CD4-positive, alpha-beta memory T cell (primary cell): ENCODE measurements at regions not wholly inside any gene's neighbourhood (a gene's known extent, or its start where the extent isn't known, plus 50 kb on each side); places are given as distances from the start of the nearest gene placed in this dataset.

ENCODE experiments used
- CTCF ChIA-PET: fragments of 350-600 bp; sonication (Branson Sonifier 250); formaldehyde crosslinking; loops from one replicate; lab custom pipeline; 2021; ENCODE audit warnings: inconsistent platforms; ENCODE audit not compliant: partially characterized antibody; lab: Charles Lee
- POLR2A ChIA-PET: fragments of 350-600 bp; sonication (Branson Sonifier 250); formaldehyde crosslinking; loops from one replicate; lab custom pipeline; 2021; ENCODE audit not compliant: partially characterized antibody; lab: Charles Lee
- DNase-seq, 5 donors: peaks; one replicate each; pipeline versions ENCODE4 v3.0.0 to v3.0.0-alpha.2; 2020 to 2022; ENCODE audit warnings: mixed read lengths in 1 of 5
- H3K27ac ChIP-seq: one replicate; pipeline ENCODE4 v1.7.0; 2013; ENCODE audit warnings: low read depth, low read length
- H3K27me3 ChIP-seq: 2 replicates; pipeline ENCODE4 v1.7.0; 2013; ENCODE audit warnings: mild to moderate bottlenecking, low read length, moderate library complexity; ENCODE audit not compliant: insufficient read depth
- H3K36me3 ChIP-seq: 2 replicates; pipeline ENCODE4 v1.7.0; 2013; ENCODE audit warnings: mild to moderate bottlenecking, low read length, moderate library complexity; ENCODE audit not compliant: insufficient read depth
- H3K4me1 ChIP-seq: 2 replicates; pipeline ENCODE4 v1.7.0; 2013; ENCODE audit warnings: mild to moderate bottlenecking, low read length, moderate library complexity; ENCODE audit not compliant: insufficient read depth
- H3K4me3 ChIP-seq, 2 donors: one replicate each; pipeline ENCODE4 v1.7.0; 2013; ENCODE audit warnings: low read length in 2 of 2, mild to moderate bottlenecking in 1 of 2
- H3K9me3 ChIP-seq, 2 donors: one replicate each; pipeline ENCODE4 v1.7.0; 2013; ENCODE audit warnings: low read length in 2 of 2, control low read depth in 1 of 2; ENCODE audit not compliant: control insufficient read depth in 1 of 2
- H3K27ac Mint-ChIP-seq, 7 donors: one replicate each; pipeline ENCODE4 v1.8.0; 2020 to 2021; ENCODE audit warnings: mixed read lengths in 7 of 7, mild to moderate bottlenecking in 6 of 7, inconsistent platforms in 3 of 7, moderate library complexity in 3 of 7
- H3K27me3 Mint-ChIP-seq, 2 donors: one replicate each; pipeline ENCODE4 v1.8.0; 2020 to 2021; ENCODE audit warnings: mixed read lengths in 2 of 2
- H3K36me3 Mint-ChIP-seq, 2 donors: one replicate each; pipeline ENCODE4 v1.8.0; 2020 to 2021; ENCODE audit warnings: mixed read lengths in 2 of 2, inconsistent platforms in 1 of 2, mild to moderate bottlenecking in 1 of 2
- H3K4me1 Mint-ChIP-seq, 4 donors: one replicate each; pipeline ENCODE4 v1.8.0; 2020 to 2021; ENCODE audit warnings: mixed read lengths in 4 of 4, mild to moderate bottlenecking in 1 of 4
- H3K4me3 Mint-ChIP-seq, 8 donors: one replicate each; pipeline ENCODE4 v1.8.0; 2020 to 2021; ENCODE audit warnings: mixed read lengths in 8 of 8, mild to moderate bottlenecking in 7 of 8, moderate library complexity in 6 of 8, inconsistent platforms in 3 of 8
- H3K9me3 Mint-ChIP-seq, 8 donors: one replicate each; pipeline ENCODE4 v1.8.0; 2020 to 2021; ENCODE audit warnings: mixed read lengths in 8 of 8, mild to moderate bottlenecking in 5 of 8, inconsistent platforms in 3 of 8, moderate library complexity in 1 of 8
- intact Hi-C: fragments of 100-400 bp; cut with micrococcal nuclease; formaldehyde crosslinking; loops from one replicate; pipeline ENCODE4 v1.15.1; 2023

DNA sequence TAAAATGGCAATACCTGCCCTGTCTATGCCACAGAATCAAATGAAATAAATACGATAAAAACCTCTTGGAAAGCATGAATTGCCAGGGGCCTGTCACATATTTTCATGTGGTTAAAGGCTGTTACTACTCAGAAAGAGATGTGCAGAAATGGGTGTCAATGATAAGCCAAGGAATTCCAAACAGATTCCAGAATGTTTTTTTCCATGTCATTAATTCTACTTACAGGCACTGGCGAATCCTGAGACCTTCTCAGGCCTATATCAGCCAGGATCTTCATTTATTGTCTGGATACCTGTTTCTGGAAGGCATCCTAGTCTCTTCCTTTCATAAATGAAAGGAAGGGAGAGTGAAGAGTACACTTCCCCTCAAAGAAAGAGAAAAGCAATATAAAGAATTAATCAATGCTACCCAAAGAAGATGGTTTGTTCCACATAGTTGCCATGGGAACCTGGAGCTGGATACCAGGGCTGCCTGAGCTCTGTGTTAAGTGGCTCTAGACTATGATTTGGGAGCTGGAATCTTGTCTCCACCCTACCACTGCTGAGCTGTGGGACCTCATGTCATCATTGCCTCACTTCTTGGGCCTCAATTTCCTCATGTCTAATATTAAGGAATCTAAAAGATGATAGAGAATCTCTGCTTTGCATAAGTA is 335.1 kb upstream of the SKOR2 start:
- DNase-seq: no peak
- Mint-ChIP-seq H3K4me3 (no peak overlapping the region), H3K36me3 (no peaks in the 10 kb centered on the region), H3K27ac (no peak overlapping the region), H3K4me1 (no peaks in the 10 kb centered on the region), H3K9me3 (peaks cover 0 to under 1% (median 0%) of the 10 kb centered on the region in 8 donors), H3K27me3 (peaks cover 2 to 5% of the 10 kb centered on the region in 2 donors)
- Histone ChIP-seq H3K4me3 (no peak overlapping the region), H3K4me1 (no peaks in the 10 kb centered on the region), H3K27ac (no peak overlapping the region), H3K27me3 (no peaks in the 10 kb centered on the region), H3K9me3 (no peaks in the 10 kb centered on the region), H3K36me3 (no peaks in the 10 kb centered on the region)
- POLR2A ChIA-PET: no interaction called here
- intact Hi-C loops: no loop called here
- CTCF ChIA-PET: no interaction called here

GRCh38 chr18:47585914-47586313 is 334.5 kb upstream of the SKOR2 start:
- no peak overlapping the region for H3K27ac ChIP-seq
- H3K4me3 Mint-ChIP-seq: no peak overlapping the region
- no peak overlapping the region for H3K27ac Mint-ChIP-seq
- H3K36me3 Mint-ChIP-seq: no peaks in the 10 kb centered on the region
- H3K4me1 ChIP-seq: no peaks in the 10 kb centered on the region
- no peak for DNase-seq
- POLR2A ChIA-PET: no interaction called here
- H3K9me3 ChIP-seq: no peaks in the 10 kb centered on the region
- H3K36me3 ChIP-seq: no peaks in the 10 kb centered on the region
- peaks cover 2 to 4% of the 10 kb centered on the region in 2 donors for H3K27me3 Mint-ChIP-seq
- intact Hi-C loops: no loop called here
- no peaks in the 10 kb centered on the region for H3K9me3 Mint-ChIP-seq
- CTCF ChIA-PET: no interaction called here
- H3K4me1 Mint-ChIP-seq: no peaks in the 10 kb centered on the region
- H3K27me3 ChIP-seq: no peaks in the 10 kb centered on the region
- H3K4me3 ChIP-seq: no peak overlapping the region

DNA sequence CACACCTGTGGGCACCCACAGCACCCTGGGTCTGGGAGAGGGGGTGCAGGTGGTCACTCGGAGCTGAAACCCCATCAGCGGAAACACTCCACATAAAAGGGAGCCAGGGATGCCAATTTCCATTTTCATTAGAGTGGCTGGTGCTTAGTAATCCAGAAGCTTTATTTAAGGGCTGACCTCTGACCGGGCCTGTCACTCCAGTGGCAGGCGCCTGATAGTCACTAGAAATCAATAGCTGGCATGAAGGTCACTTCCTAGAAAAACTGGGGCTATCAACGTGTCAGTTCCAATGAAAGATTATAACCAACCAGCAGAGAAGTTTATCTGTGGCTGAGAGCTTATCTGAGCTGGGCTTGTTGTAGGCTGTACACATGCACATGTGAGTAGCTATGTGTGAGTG is 333.7 kb upstream of the SKOR2 start:
- CTCF ChIA-PET: no interaction called here
- no peak for DNase-seq

GRCh38 chr18:47582093-47582492 is 330.6 kb upstream of the SKOR2 start:
- CTCF ChIA-PET: no interaction called here
- H3K27ac ChIP-seq: no peak overlapping the region
- Mint-ChIP-seq H3K27ac (no peak overlapping the region), H3K4me1 (no peaks in the 10 kb centered on the region), H3K4me3 (no peak overlapping the region), H3K36me3 (no peaks in the 10 kb centered on the region), H3K27me3 (peaks cover 2 to 3% of the 10 kb centered on the region in 2 donors), H3K9me3 (peaks cover 0 to 2% (median 0%) of the 10 kb centered on the region in 8 donors)
- H3K4me1 ChIP-seq: no peaks in the 10 kb centered on the region
- no peaks in the 10 kb centered on the region for H3K27me3 ChIP-seq
- no peak for DNase-seq
- POLR2A ChIA-PET: no interaction called here
- no peaks in the 10 kb centered on the region for H3K36me3 ChIP-seq
- intact Hi-C loops: no loop called here
- H3K4me3 ChIP-seq: no peak overlapping the region
- no peaks in the 10 kb centered on the region for H3K9me3 ChIP-seq

More for the DNA sequence above, 333.7 kb upstream of the SKOR2 start:
- H3K4me1 Mint-ChIP-seq: no peaks in the 10 kb centered on the region
- Histone ChIP-seq H3K4me1 (no peaks in the 10 kb centered on the region), H3K36me3 (no peaks in the 10 kb centered on the region), H3K27me3 (no peaks in the 10 kb centered on the region), H3K9me3 (no peaks in the 10 kb centered on the region), H3K4me3 (no peak overlapping the region), H3K27ac (no peak overlapping the region)
- peaks cover 2 to 4% of the 10 kb centered on the region in 2 donors for H3K27me3 Mint-ChIP-seq
- intact Hi-C loops: no loop called here
- POLR2A ChIA-PET: no interaction called here
- H3K9me3 Mint-ChIP-seq: no peaks in the 10 kb centered on the region
- no peak overlapping the region for H3K27ac Mint-ChIP-seq
- no peak overlapping the region for H3K4me3 Mint-ChIP-seq
- H3K36me3 Mint-ChIP-seq: no peaks in the 10 kb centered on the region

GRCh38 chr18:47577520-47577919 is 326.1 kb upstream of the SKOR2 start:
- H3K9me3 ChIP-seq: no peaks in the 10 kb centered on the region
- no peaks in the 10 kb centered on the region for H3K36me3 ChIP-seq
- no peaks in the 10 kb centered on the region for H3K36me3 Mint-ChIP-seq
- POLR2A ChIA-PET: no interaction called here
- CTCF ChIA-PET: no interaction called here
- H3K27ac ChIP-seq: no peak overlapping the region
- H3K4me3 Mint-ChIP-seq: no peak overlapping the region
- peaks cover 0 to 2% (median 0%) of the 10 kb centered on the region in 8 donors for H3K9me3 Mint-ChIP-seq
- no peaks in the 10 kb centered on the region for H3K4me1 ChIP-seq
- no peak overlapping the region for H3K4me3 ChIP-seq
- H3K27me3 Mint-ChIP-seq: peaks cover 1 to 5% of the 10 kb centered on the region in 2 donors
- no peaks in the 10 kb centered on the region for H3K27me3 ChIP-seq
- no peak overlapping the region for H3K27ac Mint-ChIP-seq
- H3K4me1 Mint-ChIP-seq: no peaks in the 10 kb centered on the region
- no peak for DNase-seq
- intact Hi-C loops: no loop called here

- H3K27me3 ChIP-seq: no peaks in the 10 kb centered on the region
- POLR2A ChIA-PET: no interaction called here
- H3K27ac Mint-ChIP-seq: no peak overlapping the region
- intact Hi-C loops: no loop called here
- H3K36me3 ChIP-seq: no peaks in the 10 kb centered on the region
- no peaks in the 10 kb centered on the region for H3K4me1 ChIP-seq
- no peak overlapping the region for H3K4me3 ChIP-seq
- H3K4me3 Mint-ChIP-seq: no peak overlapping the region
- peaks cover 1 to 5% of the 10 kb centered on the region in 2 donors for H3K27me3 Mint-ChIP-seq
- no peak for DNase-seq
- H3K27ac ChIP-seq: no peak overlapping the region
- CTCF ChIA-PET: no interaction called here
- H3K4me1 Mint-ChIP-seq: no peaks in the 10 kb centered on the region
- peaks cover 0 to 2% (median 0%) of the 10 kb centered on the region in 8 donors for H3K9me3 Mint-ChIP-seq
- no peaks in the 10 kb centered on the region for H3K36me3 Mint-ChIP-seq
- H3K9me3 ChIP-seq: no peaks in the 10 kb centered on the region
Observed at GRCh38 chr18:47574966-47575365, 323.5 kb upstream of the SKOR2 start.

- intact Hi-C loops: no loop called here
- H3K4me1 ChIP-seq: no peaks in the 10 kb centered on the region
- CTCF ChIA-PET: no interaction called here
- H3K36me3 ChIP-seq: no peaks in the 10 kb centered on the region
- Mint-ChIP-seq H3K27me3 (peaks cover 1 to 11% of the 10 kb centered on the region in 2 donors), H3K27ac (no peak overlapping the region), H3K36me3 (no peaks in the 10 kb centered on the region), H3K4me1 (no peaks in the 10 kb centered on the region), H3K4me3 (no peak overlapping the region), H3K9me3 (no peaks in the 10 kb centered on the region)
- H3K27me3 ChIP-seq: no peaks in the 10 kb centered on the region
- POLR2A ChIA-PET: no interaction called here
- no peak for DNase-seq
- no peak overlapping the region for H3K4me3 ChIP-seq
- H3K27ac ChIP-seq: no peak overlapping the region
- no peaks in the 10 kb centered on the region for H3K9me3 ChIP-seq
Observed at GRCh38 chr18:47571957-47572356, 320.5 kb upstream of the SKOR2 start.
